Right lobe of liver (tissue), 6 donors: ENCODE measurements at regions not wholly inside any gene's neighbourhood (a gene's known extent, or its start where the extent isn't known, plus 50 kb on each side); places are given as distances from the start of the nearest gene placed in this dataset.

ENCODE experiments used
- ATAC-seq, 4 donors: fragments of 200-7000 bp; cut with Tn5 transposase; one replicate each; pipeline ENCODE4 v1.9.1; 2020; ENCODE audit warnings: mild to moderate bottlenecking in 4 of 4, moderate library complexity in 4 of 4
- DNase-seq, 3 donors: peaks; one replicate each; pipeline ENCODE4 v3.0.0-alpha.2; 2020
- H3K27ac ChIP-seq, 3 donors: fragments of 200-600 bp; one replicate each; pipeline ENCODE4 v1.8.0; 2022
- H3K27me3 ChIP-seq, 2 donors: fragments of 200-600 bp; one replicate each; pipeline ENCODE4 v1.8.0; 2022
- H3K36me3 ChIP-seq, 4 donors: fragments of 200-600 bp; sonication (generic) in 1 of 4; one replicate each; pipeline versions ENCODE4 v1.5.1 to v1.8.0; 2017 to 2022; ENCODE audit warnings: control low read depth in 1 of 4
- H3K4me1 ChIP-seq, 4 donors: fragments of 200-600 bp; sonication (generic) in 1 of 4; one replicate each; pipeline versions ENCODE4 v1.5.1 to v1.8.0; 2017 to 2022; ENCODE audit warnings: control low read depth in 1 of 4
- H3K4me3 ChIP-seq, 3 donors: fragments of 200-600 bp; one replicate each; pipeline ENCODE4 v1.8.0; 2022
- H3K9me3 ChIP-seq, 4 donors: fragments of 200-600 bp; sonication (generic) in 1 of 4; one replicate each; pipeline versions ENCODE4 v1.5.1 to v1.8.0; 2017 to 2022; ENCODE audit warnings: control low read depth in 1 of 4
- CTCF ChIP-seq, 4 donors: fragments of 200-600 bp in 3 of 4; fragments of 450-650 bp in 1 of 4; IDR thresholded peaks; one replicate each; pipeline versions ENCODE4 v1.5.1 to v1.8.0; 2016 to 2022; ENCODE audit warnings: antibody characterized with exemption in 4 of 4, mild to moderate bottlenecking in 2 of 4
- POLR2A ChIP-seq: fragments of 450-650 bp; IDR thresholded peaks from one replicate; pipeline ENCODE4 v1.6.1; 2017; ENCODE audit warnings: antibody characterized with exemption, mild to moderate bottlenecking
- WGBS: methylation state at CpG from one replicate; pipeline ENCODE4 v1.1.6; 2018; ENCODE audit warnings: low coverage, low lambda C conversion rate; ENCODE audit not compliant: insufficient coverage; ENCODE audit errors: missing lambda C conversion rate; 5-methylcytosine and 5-hydroxymethylcytosine counted together
- intact Hi-C, 2 donors: fragments of 100-400 bp; cut with DNase I; formaldehyde crosslinking; loops; one replicate each; pipeline versions ENCODE4 v1.11.2 to v1.14.1; 2022
- donor health status: DM: no; HTN: yes; CAD: no.
- donor health status: DM: no; HTN: no; CAD: no.
- donor health status: DM: no; HTN: no; CAD: no.
- donor health status: DM: no; HTN: yes; CAD: no.
- donor health status: DM: no; HTN: yes; CAD: no.

GRCh38 chr4:153115322-153116290 is 88.6 kb upstream of the TRIM2 start:
- 61% methylated on average over 13 of the region's 13 CpGs for WGBS
- no peak for DNase-seq

GRCh38 chr4:153116291-153116680 is 88.0 kb upstream of the TRIM2 start:
- Histone ChIP-seq H3K36me3 (no peaks in the 10 kb centered on the region), H3K27me3 (no peaks in the 10 kb centered on the region), H3K9me3 (no peaks in the 10 kb centered on the region), H3K27ac (no peak overlapping the region), H3K4me3 (no peak overlapping the region), H3K4me1 (no peaks in the 10 kb centered on the region)
- intact Hi-C loops, result no loop called here
- WGBS, result 66% methylated on average over 2 of the region's 3 CpGs
- ATAC-seq (no peak), DNase-seq (no peak)
- TF ChIP-seq CTCF (IDR thresholded peaks at IDR 0.05) (no peak), POLR2A (no peak)

More at GRCh38 chr4:153115322-153116290, 88.6 kb upstream of the TRIM2 start:
- H3K4me1 ChIP-seq, result no peaks in the 10 kb centered on the region
- intact Hi-C loops, result no loop called here
- ATAC-seq, result peak in 3 of 4 donors; percentile 39 to 45 (median 40)
- H3K9me3 ChIP-seq, result no peaks in the 10 kb centered on the region
- no peak overlapping the region for H3K27ac ChIP-seq
- no peaks in the 10 kb centered on the region for H3K36me3 ChIP-seq
- TF ChIP-seq POLR2A (no peak), CTCF (IDR thresholded peaks at IDR 0.05) (no peak)
- no peak overlapping the region for H3K4me3 ChIP-seq
- no peaks in the 10 kb centered on the region for H3K27me3 ChIP-seq

GRCh38 chr4:153116801-153117200 is 87.4 kb upstream of the TRIM2 start:
- H3K4me3 ChIP-seq, result no peak overlapping the region
- TF ChIP-seq CTCF (IDR thresholded peaks at IDR 0.05) (no peak), POLR2A (no peak)
- no peak overlapping the region for H3K27ac ChIP-seq
- DNase-seq, result no peak
- WGBS, result 41% methylated on average over 1 of the region's 1 CpG
- intact Hi-C loops, result no loop called here
- no peaks in the 10 kb centered on the region for H3K36me3 ChIP-seq
- no peak for ATAC-seq
- H3K9me3 ChIP-seq, result no peaks in the 10 kb centered on the region
- H3K4me1 ChIP-seq, result no peaks in the 10 kb centered on the region
- no peaks in the 10 kb centered on the region for H3K27me3 ChIP-seq

GRCh38 chr4:153117554-153117953 is 86.7 kb upstream of the TRIM2 start:
- ATAC-seq (no peak), DNase-seq (no peak)
- Histone ChIP-seq H3K4me3 (no peak overlapping the region), H3K36me3 (no peaks in the 10 kb centered on the region), H3K27me3 (no peaks in the 10 kb centered on the region), H3K27ac (no peak overlapping the region), H3K9me3 (no peaks in the 10 kb centered on the region), H3K4me1 (no peaks in the 10 kb centered on the region)
- intact Hi-C loops, result no loop called here
- WGBS, result 69% methylated on average over 5 of the region's 5 CpGs
- TF ChIP-seq POLR2A (no peak), CTCF (IDR thresholded peaks at IDR 0.05) (no peak)
